Testis (tissue), 2 donors: ENCODE measurements at regions not wholly inside any gene's neighbourhood (a gene's known extent, or its start where the extent isn't known, plus 50 kb on each side); places are given as distances from the start of the nearest gene placed in this dataset.

Source experiments
- POLR2A ChIP-seq: fragments of 450-650 bp; IDR thresholded peaks from one replicate; pipeline ENCODE4 v1.6.1; 2017; ENCODE audit warnings: antibody characterized with exemption, mild to moderate bottlenecking, moderate library complexity
- TF ChIP-seq, protein P1 (sequence below), 3 experiments: fragments of 450-650 bp in 2 of 3; fragments of 200-600 bp in 1 of 3; sonication (generic) in 1 of 3; IDR thresholded peaks; one replicate each; pipeline ENCODE4 v1.5.1; 2016 to 2019; ENCODE audit warnings: antibody characterized with exemption in 3 of 3, mild to moderate bottlenecking in 2 of 3, moderate library complexity in 1 of 3

DNA sequence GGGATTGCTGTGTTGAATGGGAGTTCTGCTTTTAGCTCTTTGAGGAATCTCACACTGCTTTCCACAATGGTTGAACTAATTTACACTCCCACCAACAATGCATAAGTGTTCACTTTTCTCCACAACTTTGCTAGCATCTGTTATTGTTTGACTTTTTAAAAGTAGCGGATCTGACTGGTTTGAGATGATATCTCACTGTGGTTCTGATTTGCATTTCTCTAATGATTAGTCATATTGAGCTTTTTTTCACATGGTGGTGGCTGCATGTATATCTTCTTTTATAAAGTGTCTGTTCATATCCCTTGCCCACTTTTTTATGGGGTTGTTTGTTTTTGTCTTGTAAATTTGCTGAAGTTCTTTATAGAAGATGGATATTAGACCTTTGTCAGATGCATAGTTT lies 588.3 kb upstream of the ADGRB3 start:
- TF ChIP-seq, protein P1, sequence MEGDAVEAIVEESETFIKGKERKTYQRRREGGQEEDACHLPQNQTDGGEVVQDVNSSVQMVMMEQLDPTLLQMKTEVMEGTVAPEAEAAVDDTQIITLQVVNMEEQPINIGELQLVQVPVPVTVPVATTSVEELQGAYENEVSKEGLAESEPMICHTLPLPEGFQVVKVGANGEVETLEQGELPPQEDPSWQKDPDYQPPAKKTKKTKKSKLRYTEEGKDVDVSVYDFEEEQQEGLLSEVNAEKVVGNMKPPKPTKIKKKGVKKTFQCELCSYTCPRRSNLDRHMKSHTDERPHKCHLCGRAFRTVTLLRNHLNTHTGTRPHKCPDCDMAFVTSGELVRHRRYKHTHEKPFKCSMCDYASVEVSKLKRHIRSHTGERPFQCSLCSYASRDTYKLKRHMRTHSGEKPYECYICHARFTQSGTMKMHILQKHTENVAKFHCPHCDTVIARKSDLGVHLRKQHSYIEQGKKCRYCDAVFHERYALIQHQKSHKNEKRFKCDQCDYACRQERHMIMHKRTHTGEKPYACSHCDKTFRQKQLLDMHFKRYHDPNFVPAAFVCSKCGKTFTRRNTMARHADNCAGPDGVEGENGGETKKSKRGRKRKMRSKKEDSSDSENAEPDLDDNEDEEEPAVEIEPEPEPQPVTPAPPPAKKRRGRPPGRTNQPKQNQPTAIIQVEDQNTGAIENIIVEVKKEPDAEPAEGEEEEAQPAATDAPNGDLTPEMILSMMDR (IDR thresholded peaks at IDR 0.05): no peak
- TF ChIP-seq POLR2A: no peak
